HCT116 (cell line): ENCODE measurements at regions not wholly inside any gene's neighbourhood (a gene's known extent, or its start where the extent isn't known, plus 50 kb on each side); places are given as distances from the start of the nearest gene placed in this dataset.

ENCODE experiments used
- ATAC-seq: fragments of 200-7000 bp; cut with Tn5 transposase; 2 replicates; pipeline ENCODE4 v1.9.1; 2020; ENCODE audit warnings: mild to moderate bottlenecking, moderate library complexity
- BruUV-seq: library from RNA; stranded (reverse); fragments of 400-500 nt; replicated peaks from 2 replicates; lab custom pipeline; 2021; lab: Mats Ljungman, UMichigan
- CTCF ChIA-PET: fragments of 300-600 bp; sonication (Branson Sonifier 250); formaldehyde crosslinking; loops from one replicate; lab custom pipeline; 2021; ENCODE audit warnings: antibody characterized with exemption; lab: Charles Lee
- POLR2A ChIA-PET: fragments of 300-600, 350-600 bp; sonication (Branson Sonifier 250); formaldehyde crosslinking; loops from one replicate; lab custom pipeline; 2021; ENCODE audit warnings: antibody characterized with exemption; lab: Charles Lee
- RAD21 ChIA-PET, 2 experiments: fragments of 300-600 bp; sonication (Branson Sonifier 250); formaldehyde crosslinking; loops; one replicate each; lab custom pipeline; 2023; ENCODE audit warnings: low total read pairs in 2 of 2; ENCODE audit not compliant: uncharacterized antibody in 2 of 2, unreplicated experiment in 2 of 2, low non-redundant PET in 1 of 2; lab: Charles Lee
- DNase-seq: peaks from one replicate; pipeline ENCODE4 v3.0.0-alpha.2; 2010; ENCODE audit warnings: low read depth, low spot score
- H2AFZ ChIP-seq: fragments of 200-600 bp; shearing (Covaris generic), sonication (generic); 2 replicates; pipeline ENCODE4 v1.6.1; 2017; ENCODE audit warnings: low read depth, mixed run types, mixed read lengths, antibody characterized with exemption, low read length; ENCODE audit not compliant: poor library complexity, severe bottlenecking
- H3K27ac ChIP-seq: 2 replicates; pipeline ENCODE4 v1.5.1; 2012; ENCODE audit warnings: low read depth, low read length
- H3K27me3 ChIP-seq: fragments of 200-600 bp; sonication (generic); 2 replicates; pipeline ENCODE4 v1.6.1; 2016; ENCODE audit warnings: mixed run types, low read length, mixed read lengths; ENCODE audit not compliant: insufficient read depth
- H3K36me3 ChIP-seq, 2 experiments: fragments of 200-500 bp in 1 of 2; fragments of 200-600 bp in 1 of 2; sonication (Bioruptor generic) in 1 of 2; sonication (generic) in 1 of 2; 2 replicates each; pipeline versions ENCODE4 v1.5.1 to v1.6.1; 2014 to 2016; ENCODE audit warnings: low read length in 2 of 2, inconsistent platforms in 1 of 2, mixed read lengths in 1 of 2, mixed run types in 1 of 2; ENCODE audit not compliant: insufficient read depth in 2 of 2, control insufficient read depth in 1 of 2
- H3K4me1 ChIP-seq, 2 experiments: fragments of 200-600 bp in 1 of 2; sonication (generic) in 1 of 2; 2 replicates each; pipeline versions ENCODE4 v1.5.1 to v1.6.1; 2012 to 2017; ENCODE audit warnings: low read length in 2 of 2, inconsistent platforms in 1 of 2, mild to moderate bottlenecking in 1 of 2, mixed read lengths in 1 of 2, mixed run types in 1 of 2, moderate library complexity in 1 of 2; ENCODE audit not compliant: insufficient read depth in 2 of 2, control insufficient read depth in 1 of 2
- H3K4me2 ChIP-seq: fragments of 200-600 bp; sonication (generic); 2 replicates; pipeline ENCODE4 v1.6.1; 2017; ENCODE audit warnings: mixed run types, low read length, mixed read lengths
- H3K4me3 ChIP-seq, 2 experiments: fragments of 200-600 bp in 1 of 2; sonication (generic) in 1 of 2; replicated peaks in 1 of 2; 2 replicates each; pipeline ENCODE4 v1.5.1; 2011 to 2016; ENCODE audit warnings: low read length in 2 of 2, control low read depth in 1 of 2, low read depth in 1 of 2, mild to moderate bottlenecking in 1 of 2, mixed read lengths in 1 of 2, mixed run types in 1 of 2
- H3K79me2 ChIP-seq: fragments of 200-600 bp; sonication (generic); 2 replicates; pipeline ENCODE4 v1.6.1; 2017; ENCODE audit warnings: mild to moderate bottlenecking, mixed run types, low read length, moderate library complexity, mixed read lengths; ENCODE audit not compliant: insufficient read depth
- H3K9ac ChIP-seq: fragments of 200-600 bp; sonication (generic); 2 replicates; pipeline ENCODE4 v1.6.1; 2016; ENCODE audit warnings: low read length, mixed read lengths
- H3K9me2 ChIP-seq: fragments of 200-600 bp; sonication (generic), shearing (Covaris generic); 2 replicates; pipeline ENCODE4 v1.6.1; 2017; ENCODE audit warnings: mixed run types, mild to moderate bottlenecking, moderate library complexity; ENCODE audit not compliant: insufficient read depth
- H3K9me3 ChIP-seq, 2 experiments: fragments of 200-500 bp in 1 of 2; fragments of 200-600 bp in 1 of 2; sonication (Bioruptor generic) in 1 of 2; sonication (generic) in 1 of 2; 2 replicates each; pipeline ENCODE4 v1.6.1; 2014 to 2017; ENCODE audit warnings: low read length in 2 of 2, mixed read lengths in 2 of 2, inconsistent platforms in 1 of 2, low read depth in 1 of 2, mild to moderate bottlenecking in 1 of 2, mixed run types in 1 of 2, moderate library complexity in 1 of 2; ENCODE audit not compliant: control insufficient read depth in 1 of 2, insufficient read depth in 1 of 2
- H4K20me1 ChIP-seq: fragments of 200-600 bp; sonication (generic), shearing (Covaris generic); 2 replicates; pipeline ENCODE4 v1.6.1; 2017; ENCODE audit warnings: mixed run types, mild to moderate bottlenecking, moderate library complexity; ENCODE audit not compliant: insufficient read depth
- EZH2 ChIP-seq: fragments of 200-600 bp; sonication (generic); IDR thresholded peaks from 2 replicates; pipeline ENCODE4 v1.6.1; 2017; ENCODE audit warnings: antibody characterized with exemption, mixed run types
- EZH2phosphoT487 ChIP-seq: fragments of 200-600 bp; IDR thresholded peaks from 2 replicates; pipeline ENCODE4 v1.6.1; 2018; ENCODE audit warnings: antibody characterized with exemption, borderline replicate concordance
- JUND ChIP-seq: IDR thresholded peaks from 2 replicates; pipeline ENCODE4 v1.6.1; 2012
- POLR2AphosphoS5 ChIP-seq: IDR thresholded peaks from 2 replicates; pipeline ENCODE4 v1.6.1; 2011; ENCODE audit warnings: mild to moderate bottlenecking, low read depth, low read length, moderate library complexity
- REST ChIP-seq: IDR thresholded peaks from 2 replicates; pipeline ENCODE4 v1.6.1; 2012; ENCODE audit warnings: low read depth
- SIN3A ChIP-seq: IDR thresholded peaks from 2 replicates; pipeline ENCODE4 v1.6.1; 2012; ENCODE audit warnings: low read depth
- SP1 ChIP-seq: IDR thresholded peaks from 2 replicates; pipeline ENCODE4 v1.6.1; 2012; ENCODE audit warnings: low read depth
- TCF7L2 ChIP-seq: IDR thresholded peaks from 2 replicates; pipeline ENCODE4 v1.7.0; 2011; ENCODE audit warnings: borderline replicate concordance, inconsistent platforms; ENCODE audit not compliant: insufficient read depth, insufficient read length; ENCODE audit errors: extremely low read depth
- ZBTB33 ChIP-seq: IDR thresholded peaks from 2 replicates; pipeline ENCODE4 v1.6.1; 2011; ENCODE audit warnings: mild to moderate bottlenecking, low read length, moderate library complexity; ENCODE audit not compliant: insufficient replicate concordance; ENCODE audit errors: extremely low read depth
- intact Hi-C: fragments of 100-400 bp; cut with micrococcal nuclease; formaldehyde crosslinking; loops from 2 replicates; pipeline ENCODE4 v1.10.0; 2022

- Histone ChIP-seq H4K20me1 (no peaks in the 10 kb centered on the region), H3K4me1 (no peaks in the 10 kb centered on the region), H3K9me3 (no peaks in the 10 kb centered on the region), H3K9ac (no peak overlapping the region), H3K27ac (no peak overlapping the region), H3K27me3 (no peaks in the 10 kb centered on the region), H2AFZ (no peak overlapping the region), H3K4me2 (no peak overlapping the region), H3K9me2 (no peaks in the 10 kb centered on the region)
- CTCF ChIA-PET: no interaction called here
- BruUV-seq: no TSS peak
- TF ChIP-seq REST (no peak), EZH2 (no peak), POLR2AphosphoS5 (no peak), ZBTB33 (no peak), EZH2phosphoT487 (no peak), JUND (no peak), SIN3A (no peak), TCF7L2 (no peak), SP1 (no peak)
- TF ChIP-seq, all 23 proteins: peak for 0
- intact Hi-C loops: no loop called here
- Histone ChIP-seq H3K79me2 (no peaks in the 10 kb centered on the region), H3K36me3 (no peaks in the 10 kb centered on the region), H3K4me3 (no peak overlapping the region)
- ATAC-seq (no peak), DNase-seq (no peak)
- POLR2A ChIA-PET: no interaction called here
- RAD21 ChIA-PET: no interaction called here
Observed at GRCh38 chr4:18278244-18278643, 256.7 kb upstream of the LCORL start.
